RWPE1 (cell line): ENCODE measurements at regions not wholly inside any gene's neighbourhood (a gene's known extent, or its start where the extent isn't known, plus 50 kb on each side); places are given as distances from the start of the nearest gene placed in this dataset.

Experiments
- CTCF ChIA-PET: fragments of 350-600 bp; sonication (Branson Sonifier 250); formaldehyde crosslinking; extraction: SDS; loops from one replicate; lab custom pipeline; 2021; lab: Yijun Ruan, JAX
- POLR2A ChIA-PET: fragments of 400-600 bp; formaldehyde crosslinking; extraction: SDS; loops from one replicate; lab custom pipeline; 2020; ENCODE audit warnings: antibody characterized with exemption; ENCODE audit not compliant: low non-redundant PET; lab: Yijun Ruan, JAX
- DNase-seq: peaks from one replicate; pipeline ENCODE4 v3.0.0; 2012; ENCODE audit warnings: low spot score
- H3K27ac ChIP-seq: fragments of 450-650 bp; 2 replicates; pipeline ENCODE4 v1.5.1; 2017
- CTCF ChIP-seq: fragments of 450-650 bp; conservative IDR thresholded peaks from 2 replicates; pipeline ENCODE4 v1.5.1; 2017; ENCODE audit warnings: low read depth, mild to moderate bottlenecking

GRCh38 chr2:107285621-107286299 lies 399.8 kb upstream of the ST6GAL2 start:
- no peak overlapping the region for H3K27ac ChIP-seq
- no peak for TF ChIP-seq CTCF
- no peak for DNase-seq
- ChIA-PET CTCF (no interaction called here), POLR2A (no interaction called here)

GRCh38 chr2:107290041-107290440 lies 404.1 kb upstream of the ST6GAL2 start:
- no peak overlapping the region for H3K27ac ChIP-seq
- ChIA-PET CTCF (no interaction called here), POLR2A (no interaction called here)
- DNase-seq = no peak
- no peak for TF ChIP-seq CTCF

- DNase-seq = no peak
- no peak for TF ChIP-seq CTCF
- CTCF ChIA-PET = no interaction called here
- POLR2A ChIA-PET = no interaction called here
- H3K27ac ChIP-seq = no peak overlapping the region
Measured at GRCh38 chr2:107303964-107304363, 418.0 kb upstream of the ST6GAL2 start.

GRCh38 chr2:107305966-107306365 lies 420.0 kb upstream of the ST6GAL2 start:
- H3K27ac ChIP-seq = no peak overlapping the region
- ChIA-PET POLR2A (no interaction called here), CTCF (no interaction called here)
- DNase-seq = no peak
- TF ChIP-seq CTCF = no peak

- DNase-seq = no peak
- POLR2A ChIA-PET = no interaction called here
- no peak for TF ChIP-seq CTCF
- H3K27ac ChIP-seq = no peak overlapping the region
- CTCF ChIA-PET = no interaction called here
Measured at GRCh38 chr2:107306881-107307280, 420.9 kb upstream of the ST6GAL2 start.

GRCh38 chr2:107308835-107309234 lies 422.9 kb upstream of the ST6GAL2 start:
- DNase-seq = no peak
- ChIA-PET POLR2A (no interaction called here), CTCF (interaction anchor here (0.6 to 0.7 kb wide), 2 partner anchors 602 to 1204 kb away, joined by 3 to 4 read pairs; no protein-coding TSS in a partner anchor)
- no peak overlapping the region for H3K27ac ChIP-seq
- no peak for TF ChIP-seq CTCF
